ENCODE measurements at regions not wholly inside any gene's neighbourhood (a gene's known extent, or its start where the extent isn't known, plus 50 kb on each side); places are given as distances from the start of the nearest gene placed in this dataset.

GRCh38 chr18:78150590-78150989 is 829.0 kb upstream of the SALL3 start:
- DNase-seq (ENCODE audit: low read depth), result no peak

- no peak for DNase-seq (ENCODE audit: low read depth)
These were observed 828.4 kb upstream of the SALL3 start for GRCh38 chr18:78151234-78151633.

GRCh38 chr18:78151948-78152725 is 827.5 kb upstream of the SALL3 start:
- DNase-seq (ENCODE audit: low read depth), result no peak

GRCh38 chr18:78153362-78153761 is 826.3 kb upstream of the SALL3 start:
- no peak for DNase-seq (ENCODE audit: low read depth)

- no peak for DNase-seq (ENCODE audit: low read depth)
These were observed 825.2 kb upstream of the SALL3 start for GRCh38 chr18:78154444-78154843.

- no peak for DNase-seq (ENCODE audit: low read depth)
These were observed 824.8 kb upstream of the SALL3 start for GRCh38 chr18:78154853-78155252.

GRCh38 chr18:78156466-78156865 is 823.2 kb upstream of the SALL3 start:
- no peak for DNase-seq (ENCODE audit: low read depth)

- no peak for DNase-seq (ENCODE audit: low read depth)
These were observed 820.7 kb upstream of the SALL3 start for GRCh38 chr18:78158943-78159342.

GRCh38 chr18:78159397-78159796 is 820.2 kb upstream of the SALL3 start:
- no peak for DNase-seq (ENCODE audit: low read depth)

GRCh38 chr18:78160961-78161656 is 818.5 kb upstream of the SALL3 start:
- no peak for DNase-seq (ENCODE audit: low read depth)

- no peak for DNase-seq (ENCODE audit: low read depth)
These were observed 814.1 kb upstream of the SALL3 start for GRCh38 chr18:78165525-78165924.

GRCh38 chr18:78168526-78168925 is 811.1 kb upstream of the SALL3 start:
- DNase-seq (ENCODE audit: low read depth), result no peak

- no peak for DNase-seq (ENCODE audit: low read depth)
These were observed 810.3 kb upstream of the SALL3 start for GRCh38 chr18:78169174-78169864.

GRCh38 chr18:78171954-78172353 is 807.7 kb upstream of the SALL3 start:
- DNase-seq (ENCODE audit: low read depth), result no peak

GRCh38 chr18:78174737-78175136 is 804.9 kb upstream of the SALL3 start:
- DNase-seq (ENCODE audit: low read depth), result no peak

GRCh38 chr18:78178812-78179211 is 800.8 kb upstream of the SALL3 start:
- DNase-seq (ENCODE audit: low read depth), result no peak

GRCh38 chr18:78180741-78181140 is 798.9 kb upstream of the SALL3 start:
- no peak for DNase-seq (ENCODE audit: low read depth)

- DNase-seq (ENCODE audit: low read depth), result no peak
These were observed 795.8 kb upstream of the SALL3 start for GRCh38 chr18:78183815-78184214.

- DNase-seq (ENCODE audit: low read depth), result no peak
These were observed 788.3 kb upstream of the SALL3 start for GRCh38 chr18:78191276-78191675.

GRCh38 chr18:78192054-78192453 is 787.6 kb upstream of the SALL3 start:
- DNase-seq (ENCODE audit: low read depth), result no peak

- no peak for DNase-seq (ENCODE audit: low read depth)
These were observed 783.3 kb upstream of the SALL3 start for GRCh38 chr18:78196280-78196679.

- DNase-seq (ENCODE audit: low read depth), result no peak
These were observed 780.6 kb upstream of the SALL3 start for GRCh38 chr18:78199002-78199401.

GRCh38 chr18:78199611-78200010 is 780.0 kb upstream of the SALL3 start:
- DNase-seq (ENCODE audit: low read depth), result no peak

Measured in RPMI7951 (cell line).